ENCODE measurements at regions not wholly inside any gene's neighbourhood (a gene's known extent, or its start where the extent isn't known, plus 50 kb on each side); places are given as distances from the start of the nearest gene placed in this dataset.

- DNase-seq, result no peak
Measured at GRCh38 chr10:130571674-130572073, 435.5 kb downstream of the GLRX3 start.

GRCh38 chr10:130573446-130573845, 437.3 kb downstream of the GLRX3 start:
- DNase-seq, result no peak

- no peak for DNase-seq
Measured at GRCh38 chr10:130575756-130576285, 439.6 kb downstream of the GLRX3 start.

- DNase-seq, result no peak
Measured at GRCh38 chr10:130576427-130576826, 440.2 kb downstream of the GLRX3 start.

- no peak for DNase-seq
Measured at GRCh38 chr10:130577039-130577438, 440.8 kb downstream of the GLRX3 start.

- DNase-seq, result no peak
Measured at GRCh38 chr10:130578532-130579289, 442.5 kb downstream of the GLRX3 start.

- no peak for DNase-seq
Measured at GRCh38 chr10:130579913-130580312, 443.7 kb downstream of the GLRX3 start.

- no peak for DNase-seq
Measured at GRCh38 chr10:130580975-130581374, 444.8 kb downstream of the GLRX3 start.

GRCh38 chr10:130587718-130588117, 451.5 kb downstream of the GLRX3 start:
- no peak for DNase-seq

- DNase-seq, result no peak
Measured at GRCh38 chr10:130606001-130606405, 469.8 kb downstream of the GLRX3 start.

GRCh38 chr10:130607366-130607765, 471.2 kb downstream of the GLRX3 start:
- DNase-seq, result no peak

GRCh38 chr10:130611239-130611638, 475.0 kb downstream of the GLRX3 start:
- DNase-seq, result no peak

GRCh38 chr10:130615457-130615856, 479.3 kb downstream of the GLRX3 start:
- DNase-seq, result no peak

- no peak for DNase-seq
Measured at GRCh38 chr10:130617985-130618384, 481.8 kb downstream of the GLRX3 start.

- DNase-seq, result no peak
Measured at GRCh38 chr10:130618647-130619046, 482.5 kb downstream of the GLRX3 start.

- no peak for DNase-seq
Measured at GRCh38 chr10:130621231-130621775, 485.1 kb downstream of the GLRX3 start.

GRCh38 chr10:130623680-130624267, 487.6 kb downstream of the GLRX3 start:
- no peak for DNase-seq

- no peak for DNase-seq
Measured at GRCh38 chr10:130627346-130628045, 491.3 kb downstream of the GLRX3 start.

GRCh38 chr10:130630135-130630534, 493.9 kb downstream of the GLRX3 start:
- DNase-seq, result no peak

- no peak for DNase-seq
Measured at GRCh38 chr10:130631142-130632096, 495.2 kb downstream of the GLRX3 start.

GRCh38 chr10:130634816-130635215, 498.6 kb downstream of the GLRX3 start:
- no peak for DNase-seq

- DNase-seq, result no peak
Measured at GRCh38 chr10:130635528-130635927, 499.3 kb downstream of the GLRX3 start.

Data from SHP77 treated with DMSO at 0.1 percent for 48 hours (cell line).